Stimulated activated effector memory CD8-positive, alpha-beta T cell treated with anti-CD3 and anti-CD28 coated beads, Interleukin-12 subunit alpha, Interleukin-12 subunit beta, amount 100 ng/mL, for 72 hours (primary cell): ENCODE measurements at regions not wholly inside any gene's neighbourhood (a gene's known extent, or its start where the extent isn't known, plus 50 kb on each side); places are given as distances from the start of the nearest gene placed in this dataset.
"Not testable (repeated sequence)": the region's sequence is repeated elsewhere in the genome, so short reads cannot be mapped to it uniquely, and the experiment has no call there.

ENCODE experiments used
- ATAC-seq: fragments of 150-1000 bp; cut with Tn5 transposase; 2 replicates; pipeline ENCODE4 v1.10.0; 2021
- DNase-seq, 2 donors: peaks; one replicate each; pipeline ENCODE4 v3.0.0; 2021 to 2022; ENCODE audit warnings: low spot score in 2 of 2
- H3K27ac Mint-ChIP-seq: one replicate; pipeline ENCODE4 v1.8.0; 2022; ENCODE audit warnings: mild to moderate bottlenecking, mixed read lengths
- H3K36me3 Mint-ChIP-seq: one replicate; pipeline ENCODE4 v1.8.0; 2022; ENCODE audit warnings: mild to moderate bottlenecking, mixed read lengths
- H3K4me1 Mint-ChIP-seq: one replicate; pipeline ENCODE4 v1.8.0; 2022; ENCODE audit warnings: mixed read lengths
- H3K4me3 Mint-ChIP-seq: one replicate; pipeline ENCODE4 v1.8.0; 2022; ENCODE audit warnings: mild to moderate bottlenecking, mixed read lengths
- H3K9me3 Mint-ChIP-seq: one replicate; pipeline ENCODE4 v1.8.0; 2022; ENCODE audit warnings: mixed read lengths

DNA sequence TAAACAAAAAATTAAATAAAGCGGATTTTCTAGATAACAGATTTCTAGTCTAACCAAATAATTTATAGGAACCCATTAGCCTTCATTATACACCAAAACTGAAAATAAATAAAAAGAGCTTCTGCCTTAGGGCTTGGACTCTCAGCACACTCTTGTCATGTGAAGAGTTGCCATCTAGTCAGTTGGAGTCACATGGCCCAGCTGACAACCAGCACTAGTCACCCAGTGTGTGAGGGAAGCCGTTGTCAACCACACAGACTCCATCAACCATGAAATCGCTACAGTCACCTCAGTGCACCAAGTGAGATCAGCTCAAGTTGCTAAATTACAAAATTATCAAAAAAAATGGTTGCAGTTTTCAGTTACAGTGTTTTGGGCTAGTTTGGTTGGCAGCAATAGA is 470.0 kb downstream of the GASK1B start:
- no peak for DNase-seq
- ATAC-seq, result no peak
- Mint-ChIP-seq H3K4me1 (no peaks in the 10 kb centered on the region), H3K4me3 (no peak overlapping the region), H3K27ac (no peak overlapping the region), H3K36me3 (no peaks in the 10 kb centered on the region), H3K9me3 (peaks cover 6% of the 10 kb centered on the region)

DNA sequence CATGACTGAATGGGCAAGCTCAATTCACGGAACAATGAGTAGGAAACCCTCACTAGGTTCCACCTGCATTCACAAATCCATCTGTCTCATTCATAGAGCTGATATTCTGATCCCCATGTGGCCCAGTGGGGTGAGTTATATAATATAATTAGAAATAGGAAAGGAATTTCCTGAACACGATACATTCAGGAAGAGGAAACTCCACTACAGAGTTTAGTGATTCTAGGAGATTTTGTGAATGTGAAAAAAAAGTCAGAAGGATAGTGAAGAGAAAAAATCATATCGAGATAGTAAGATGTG is 471.2 kb downstream of the GASK1B start:
- DNase-seq (no peak), ATAC-seq (no peak)

GRCh38 chr4:157700898-157701694 is 471.7 kb downstream of the GASK1B start:
- peaks cover 6% of the 10 kb centered on the region for H3K9me3 Mint-ChIP-seq

More for the DNA sequence above, 471.2 kb downstream of the GASK1B start:
- no peak overlapping the region for H3K4me3 Mint-ChIP-seq
- H3K4me1 Mint-ChIP-seq, result no peaks in the 10 kb centered on the region
- no peak overlapping the region for H3K27ac Mint-ChIP-seq
- H3K36me3 Mint-ChIP-seq, result no peaks in the 10 kb centered on the region
- peaks cover 6% of the 10 kb centered on the region for H3K9me3 Mint-ChIP-seq

DNA sequence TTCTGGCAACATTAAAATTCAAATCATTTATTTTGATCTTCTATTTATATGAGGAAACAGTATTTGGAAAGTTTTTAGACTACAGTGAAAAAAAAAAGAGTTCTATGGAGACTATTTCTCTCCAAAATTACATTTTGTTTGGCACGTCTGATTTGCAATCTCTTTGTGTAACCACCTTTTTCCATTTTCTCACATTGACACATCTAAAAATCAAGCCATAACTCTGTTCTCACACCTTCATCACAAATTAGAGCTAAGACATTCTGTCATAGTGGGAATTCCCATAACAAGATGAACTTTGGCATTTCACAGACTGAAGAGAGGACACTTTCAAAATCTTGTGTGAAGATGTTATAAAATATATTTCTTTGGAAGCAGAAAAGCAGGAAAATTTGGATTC is 468.9 kb downstream of the GRIA2 start:
- Mint-ChIP-seq H3K4me3 (no peak overlapping the region), H3K36me3 (no peaks in the 10 kb centered on the region), H3K9me3 (peaks cover 10% of the 10 kb centered on the region), H3K4me1 (no peaks in the 10 kb centered on the region), H3K27ac (no peak overlapping the region)
- ATAC-seq (no peak), DNase-seq (no peak)

More at GRCh38 chr4:157700898-157701694, 471.7 kb downstream of the GASK1B start:
- H3K36me3 Mint-ChIP-seq, result no peaks in the 10 kb centered on the region
- no peak for ATAC-seq
- DNase-seq, result no peak
- H3K4me3 Mint-ChIP-seq, result no peak overlapping the region
- no peaks in the 10 kb centered on the region for H3K4me1 Mint-ChIP-seq
- H3K27ac Mint-ChIP-seq, result no peak overlapping the region

DNA sequence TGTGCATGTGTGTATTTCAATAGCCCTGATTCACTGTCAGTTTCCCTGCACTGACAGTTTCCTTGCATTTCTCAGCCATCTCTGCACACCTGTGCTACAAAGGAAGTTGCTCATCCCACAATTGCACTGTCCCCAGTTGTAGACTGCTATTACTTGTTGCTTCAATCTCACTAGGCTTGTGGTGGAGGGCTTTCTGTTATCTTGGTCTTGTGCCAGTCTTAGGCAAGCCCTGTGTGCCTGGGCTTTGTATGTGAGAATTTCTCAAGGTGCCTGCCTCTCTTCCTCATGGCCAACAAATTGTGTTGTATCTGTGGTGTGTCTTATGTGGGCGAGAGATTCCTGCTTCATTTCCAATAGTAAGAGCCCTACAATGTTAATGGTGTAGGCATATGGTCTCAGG is 467.4 kb downstream of the GRIA2 start:
- ATAC-seq (no peak), DNase-seq (no peak)
- Mint-ChIP-seq H3K4me1 (no peaks in the 10 kb centered on the region), H3K4me3 (no peak overlapping the region), H3K36me3 (no peaks in the 10 kb centered on the region), H3K9me3 (peaks cover 10% of the 10 kb centered on the region), H3K27ac (no peak overlapping the region)

DNA sequence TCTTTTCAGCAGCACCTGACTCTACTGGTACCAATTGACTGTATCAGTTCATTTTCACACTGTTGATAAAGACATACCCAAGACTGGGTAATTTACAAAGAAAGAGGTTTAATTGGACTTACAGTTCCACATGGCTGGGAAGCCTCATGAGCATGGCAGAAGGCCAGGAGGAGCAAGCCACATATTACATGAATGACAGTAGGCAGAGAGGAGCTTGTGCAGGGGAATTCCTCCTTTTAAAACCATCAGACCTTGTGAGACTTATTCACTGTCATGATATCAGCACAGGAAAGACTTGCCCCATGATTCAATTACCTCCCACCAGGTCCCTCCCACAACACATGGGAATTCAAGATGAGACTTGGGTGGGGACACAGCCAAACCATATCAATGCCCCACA is 458.8 kb downstream of the GRIA2 start:
- not testable (repeated sequence) for DNase-seq, ATAC-seq, H3K27ac Mint-ChIP-seq, H3K9me3 Mint-ChIP-seq, H3K4me3 Mint-ChIP-seq, H3K36me3 Mint-ChIP-seq, H3K4me1 Mint-ChIP-seq

GRCh38 chr4:157678478-157678877 is 457.9 kb downstream of the GRIA2 start:
- Mint-ChIP-seq H3K9me3 (peaks cover 6% of the 10 kb centered on the region), H3K27ac (no peak overlapping the region)

GRCh38 chr4:157674699-157675098 is 454.2 kb downstream of the GRIA2 start:
- no peaks in the 10 kb centered on the region for H3K36me3 Mint-ChIP-seq
- peaks cover 5% of the 10 kb centered on the region for H3K9me3 Mint-ChIP-seq
- H3K4me3 Mint-ChIP-seq, result no peak overlapping the region
- DNase-seq (no peak), ATAC-seq (no peak)
- H3K4me1 Mint-ChIP-seq, result no peaks in the 10 kb centered on the region
- no peak overlapping the region for H3K27ac Mint-ChIP-seq

More at GRCh38 chr4:157678478-157678877, 457.9 kb downstream of the GRIA2 start:
- DNase-seq (no peak), ATAC-seq (no peak)
- H3K36me3 Mint-ChIP-seq, result no peaks in the 10 kb centered on the region
- H3K4me1 Mint-ChIP-seq, result no peaks in the 10 kb centered on the region
- no peak overlapping the region for H3K4me3 Mint-ChIP-seq

- Mint-ChIP-seq H3K27ac (no peak overlapping the region), H3K4me3 (no peak overlapping the region), H3K9me3 (peaks cover 10% of the 10 kb centered on the region), H3K4me1 (no peaks in the 10 kb centered on the region), H3K36me3 (no peaks in the 10 kb centered on the region)
- DNase-seq (no peak), ATAC-seq (no peak)
These were observed 447.3 kb downstream of the GRIA2 start for GRCh38 chr4:157667836-157668235.

- no peak overlapping the region for H3K27ac Mint-ChIP-seq
- H3K4me1 Mint-ChIP-seq, result no peaks in the 10 kb centered on the region
- H3K36me3 Mint-ChIP-seq, result no peaks in the 10 kb centered on the region
- ATAC-seq (no peak), DNase-seq (no peak)
- peaks cover 8% of the 10 kb centered on the region for H3K9me3 Mint-ChIP-seq
- H3K4me3 Mint-ChIP-seq, result no peak overlapping the region
These were observed 444.2 kb downstream of the GRIA2 start for GRCh38 chr4:157664726-157665125.

GRCh38 chr4:157655096-157655809 is 434.7 kb downstream of the GRIA2 start:
- Mint-ChIP-seq H3K36me3 (no peaks in the 10 kb centered on the region), H3K4me1 (no peaks in the 10 kb centered on the region), H3K27ac (no peak overlapping the region), H3K9me3 (peaks cover 4% of the 10 kb centered on the region), H3K4me3 (no peak overlapping the region)
- ATAC-seq, result no peak
- DNase-seq, result no peak

- Mint-ChIP-seq H3K4me3 (no peak overlapping the region), H3K27ac (no peak overlapping the region), H3K9me3 (peaks cover 12% of the 10 kb centered on the region), H3K4me1 (no peaks in the 10 kb centered on the region), H3K36me3 (no peaks in the 10 kb centered on the region)
- no peak for ATAC-seq
- DNase-seq, result no peak
These were observed 422.7 kb downstream of the GRIA2 start for GRCh38 chr4:157643257-157643656.

- Mint-ChIP-seq H3K4me1 (no peaks in the 10 kb centered on the region), H3K4me3 (no peak overlapping the region), H3K27ac (no peak overlapping the region), H3K9me3 (peaks cover 17% of the 10 kb centered on the region), H3K36me3 (no peaks in the 10 kb centered on the region)
- DNase-seq, result no peak
- peak; percentile 34 for ATAC-seq
These were observed 413.5 kb downstream of the GRIA2 start for GRCh38 chr4:157634057-157634456.

GRCh38 chr4:157616741-157617472 is 396.4 kb downstream of the GRIA2 start:
- ATAC-seq (no peak), DNase-seq (no peak)
- no peak overlapping the region for H3K4me3 Mint-ChIP-seq
- peaks cover 6% of the 10 kb centered on the region for H3K9me3 Mint-ChIP-seq
- no peaks in the 10 kb centered on the region for H3K36me3 Mint-ChIP-seq
- H3K4me1 Mint-ChIP-seq, result no peaks in the 10 kb centered on the region
- no peak overlapping the region for H3K27ac Mint-ChIP-seq

DNA sequence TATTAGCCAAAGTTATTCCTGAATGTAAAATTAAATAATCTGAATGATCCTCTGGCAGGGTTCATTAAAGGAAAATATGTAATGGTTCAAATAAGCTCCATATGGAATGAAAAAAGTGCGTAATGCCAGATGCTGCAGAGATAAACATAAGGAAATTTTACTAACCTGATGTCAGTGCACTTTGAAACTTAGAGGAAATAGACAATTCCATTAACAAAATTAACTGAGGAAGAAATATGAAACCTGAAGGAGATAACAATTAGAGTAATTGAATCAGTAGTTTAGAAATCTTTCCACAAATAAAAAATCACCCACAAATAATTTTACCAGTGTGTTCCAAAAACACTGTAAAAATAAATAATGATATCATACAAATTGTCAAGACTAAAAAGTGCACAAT is 387.5 kb downstream of the GRIA2 start:
- H3K36me3 Mint-ChIP-seq, result no peaks in the 10 kb centered on the region
- H3K4me3 Mint-ChIP-seq, result no peak overlapping the region
- ATAC-seq (no peak), DNase-seq (no peak)
- no peaks in the 10 kb centered on the region for H3K4me1 Mint-ChIP-seq
- H3K27ac Mint-ChIP-seq, result no peak overlapping the region
- H3K9me3 Mint-ChIP-seq, result peaks cover 11% of the 10 kb centered on the region

- ATAC-seq, result no peak
- Mint-ChIP-seq H3K4me3 (no peak overlapping the region), H3K9me3 (peaks cover 5% of the 10 kb centered on the region), H3K27ac (no peak overlapping the region), H3K4me1 (no peaks in the 10 kb centered on the region), H3K36me3 (no peaks in the 10 kb centered on the region)
- DNase-seq, result no peak
These were observed 380.1 kb downstream of the GRIA2 start for GRCh38 chr4:157600583-157600982.
